NCI-H2029 (cell line): ENCODE measurements at regions not wholly inside any gene's neighbourhood (a gene's known extent, or its start where the extent isn't known, plus 50 kb on each side); places are given as distances from the start of the nearest gene placed in this dataset.

Experiments
- DNase-seq: peaks from one replicate; lab custom pipeline; 2025; lab: John Stamatoyannopoulos, UW

DNA sequence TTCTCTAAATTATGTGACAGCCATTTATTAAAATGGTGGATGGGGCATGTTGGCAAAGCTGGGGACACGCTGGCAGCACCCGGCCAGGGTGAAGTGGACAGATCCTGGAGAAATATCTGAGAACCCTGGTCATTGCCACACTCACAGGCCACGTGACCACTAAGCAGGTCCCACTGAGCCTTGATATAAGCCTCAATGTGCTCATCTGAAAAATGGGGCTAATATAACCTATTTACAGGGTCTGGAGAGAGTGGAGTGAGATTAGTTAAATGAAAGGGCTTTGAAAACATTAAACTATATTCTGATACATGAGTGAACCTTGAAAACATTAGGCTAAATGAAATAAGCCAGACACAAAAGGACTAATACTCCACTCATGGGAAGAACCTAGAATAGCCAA, 108.9 kb downstream of the RBFOX3 start:
- no peak for DNase-seq

DNA sequence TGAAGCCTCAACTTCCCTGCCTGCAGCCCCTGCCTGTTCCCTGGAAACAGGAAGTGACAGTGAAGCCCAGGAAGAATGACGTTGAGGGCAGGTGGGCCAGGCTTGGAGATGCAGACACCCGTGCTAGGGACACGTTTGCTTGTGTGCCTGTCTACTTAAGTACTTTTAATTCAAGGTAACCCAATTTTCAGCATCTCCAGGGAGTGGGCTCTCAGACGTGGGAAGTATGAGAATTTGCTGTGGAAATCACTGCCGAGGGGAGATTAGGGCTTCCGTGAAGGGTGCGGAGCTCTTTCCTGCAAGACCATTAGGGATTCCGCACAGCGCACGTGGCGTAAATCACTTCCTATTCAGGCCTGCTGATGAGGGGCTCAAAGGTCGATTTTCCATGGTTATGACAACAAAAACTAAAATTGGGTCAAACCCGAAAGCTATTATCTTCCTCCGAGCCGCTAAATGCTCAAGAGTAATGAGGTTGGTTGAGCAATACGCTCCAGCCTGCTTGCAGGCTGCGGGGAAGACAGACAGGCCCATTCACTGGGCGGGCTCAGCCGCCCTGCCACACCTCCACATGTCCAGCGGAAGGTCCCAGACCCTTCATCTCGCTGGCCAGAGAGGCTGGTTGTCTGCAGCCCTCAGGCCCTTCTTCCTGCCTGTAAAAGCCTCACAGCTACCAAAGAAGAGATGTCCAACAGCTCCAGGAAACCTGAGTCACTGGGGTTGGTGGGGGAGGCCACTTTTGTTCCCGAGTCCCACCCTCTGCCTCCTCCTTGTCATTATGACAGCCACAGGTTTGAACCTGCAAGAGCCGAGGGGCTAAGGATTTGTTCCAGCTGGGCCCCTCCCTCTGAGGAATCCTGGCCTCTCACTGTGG, 109.9 kb downstream of the RBFOX3 start:
- no peak for DNase-seq

DNA sequence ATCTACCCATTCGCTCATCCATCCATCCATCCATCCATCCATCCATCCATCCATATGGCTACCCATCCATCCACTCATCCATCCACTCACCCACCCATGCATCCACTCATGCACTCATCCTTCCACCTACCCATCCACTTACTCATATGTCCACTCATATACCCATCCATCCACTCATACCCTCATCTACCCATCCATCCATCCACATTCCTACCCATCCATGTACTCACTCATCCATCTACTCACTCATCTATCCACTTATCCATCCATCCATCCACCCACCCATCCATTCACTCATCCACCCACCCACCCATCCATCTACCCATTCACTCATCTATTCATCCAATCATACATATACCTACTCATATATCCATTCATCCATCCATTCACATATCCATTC, 112.0 kb downstream of the RBFOX3 start:
- no peak for DNase-seq

DNA sequence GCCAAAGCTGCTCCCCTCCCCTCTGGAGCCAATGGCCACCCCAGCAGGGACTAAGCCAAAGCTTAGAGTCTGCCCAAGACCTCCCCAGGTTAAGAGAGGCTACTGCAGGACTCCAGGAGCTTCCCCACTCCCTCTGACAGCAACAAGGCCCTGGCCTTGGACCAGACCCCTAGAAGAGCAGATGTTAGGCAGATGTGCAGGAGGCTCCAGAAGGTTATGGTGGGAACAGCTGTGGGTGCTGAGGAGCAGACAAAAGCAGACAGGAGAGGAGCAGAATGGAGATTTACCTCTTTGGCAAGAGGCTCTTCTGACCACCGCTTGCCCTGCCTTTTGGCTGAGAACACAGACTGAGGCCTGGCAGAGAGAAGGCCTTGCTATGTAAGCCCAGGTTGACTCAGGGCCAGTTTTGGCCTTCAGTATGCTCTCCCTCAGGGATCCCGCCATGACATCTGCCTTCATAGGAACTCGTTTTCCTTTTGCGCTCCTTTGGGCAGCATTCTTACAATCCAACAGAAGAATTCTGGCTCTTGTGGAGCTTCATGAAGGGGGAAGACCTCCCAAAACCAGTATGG, 113.0 kb downstream of the RBFOX3 start:
- DNase-seq = no peak

DNA sequence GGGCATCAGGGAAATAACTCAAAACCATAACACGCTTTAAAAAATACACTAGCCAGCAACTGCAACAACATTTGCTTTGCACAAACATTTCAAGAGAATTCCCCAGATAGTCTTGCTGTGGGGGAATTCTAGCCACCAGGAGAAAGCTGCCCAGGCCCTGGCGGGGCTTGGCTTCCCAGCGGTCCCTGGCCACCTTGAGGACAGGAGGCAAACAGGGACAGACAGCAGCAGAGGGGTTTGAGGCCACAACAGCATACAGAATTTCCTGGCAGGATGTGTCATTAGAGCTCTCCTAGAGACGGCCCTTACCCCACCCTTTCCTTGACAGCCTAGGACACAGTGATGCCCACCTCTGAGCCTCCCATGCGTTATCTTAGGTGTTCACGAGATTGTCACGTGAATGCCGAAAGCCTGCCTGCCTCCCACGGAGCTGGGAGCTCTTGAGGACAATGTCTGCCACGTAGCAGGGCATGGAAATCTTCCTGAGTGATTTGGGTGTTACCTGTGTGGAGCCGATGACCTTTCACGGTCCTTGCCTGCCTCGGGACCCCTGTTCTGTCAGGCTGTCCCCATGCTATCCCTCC, 114.3 kb downstream of the RBFOX3 start:
- no peak for DNase-seq

DNA sequence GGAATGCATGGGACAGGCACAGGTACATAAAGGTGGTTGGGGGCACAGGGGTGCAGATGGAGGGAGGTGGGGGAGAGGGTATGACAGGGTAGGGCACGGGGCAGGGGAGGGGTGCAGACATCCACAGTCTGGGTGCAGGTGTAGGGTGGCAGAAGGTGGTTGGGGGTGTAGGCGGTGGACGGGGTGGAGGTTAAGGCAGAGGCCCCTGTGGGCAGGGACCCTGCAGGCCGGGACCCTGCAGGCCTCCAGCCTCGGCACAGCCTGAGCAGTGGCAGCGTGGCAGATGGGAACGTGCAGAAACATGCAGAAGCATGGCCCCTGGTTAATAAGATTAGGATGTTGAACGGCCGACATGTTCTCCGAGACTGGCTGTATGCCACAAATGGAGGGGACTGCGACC, 115.2 kb downstream of the RBFOX3 start:
- DNase-seq = no peak

DNA sequence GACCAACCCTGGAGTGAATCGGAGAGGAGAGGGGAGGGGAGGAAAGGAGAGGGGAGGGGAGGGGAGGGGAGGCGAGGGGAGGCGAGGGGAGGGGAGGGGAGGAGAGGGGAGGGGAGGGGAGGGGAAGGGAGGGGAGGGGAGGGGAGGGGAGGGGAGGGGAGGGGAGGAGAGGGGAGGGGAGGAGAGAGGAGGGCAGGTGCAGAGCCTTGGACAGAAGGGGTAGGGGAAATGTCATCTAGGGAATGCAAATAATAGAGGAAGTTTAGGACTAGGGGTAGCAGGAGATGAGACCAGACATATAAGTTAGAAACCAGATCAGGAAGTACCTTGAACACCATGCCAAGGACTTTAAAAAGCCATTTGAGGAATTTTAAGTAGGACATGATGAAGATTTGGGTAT, 119.8 kb downstream of the RBFOX3 start:
- no peak for DNase-seq

DNA sequence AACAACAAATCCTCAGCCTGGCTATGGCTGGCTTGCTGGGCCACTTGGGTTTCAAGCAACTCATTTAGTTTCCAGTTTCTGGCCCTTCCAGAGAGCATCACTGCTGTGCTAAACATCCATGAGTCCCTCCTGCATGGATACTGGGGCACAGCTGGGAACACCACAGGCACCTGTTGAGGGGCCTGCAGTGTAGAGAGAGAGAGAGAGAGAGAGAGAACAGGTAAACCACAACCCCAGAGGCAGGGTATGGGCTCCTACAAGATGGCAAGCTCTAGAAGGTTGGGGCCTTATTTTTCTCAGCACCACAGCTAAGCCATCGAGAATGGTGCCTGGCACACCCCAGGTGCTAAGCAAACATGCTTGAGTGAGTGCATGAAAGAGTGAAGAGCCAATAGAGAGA, 120.3 kb downstream of the RBFOX3 start:
- no peak for DNase-seq

DNA sequence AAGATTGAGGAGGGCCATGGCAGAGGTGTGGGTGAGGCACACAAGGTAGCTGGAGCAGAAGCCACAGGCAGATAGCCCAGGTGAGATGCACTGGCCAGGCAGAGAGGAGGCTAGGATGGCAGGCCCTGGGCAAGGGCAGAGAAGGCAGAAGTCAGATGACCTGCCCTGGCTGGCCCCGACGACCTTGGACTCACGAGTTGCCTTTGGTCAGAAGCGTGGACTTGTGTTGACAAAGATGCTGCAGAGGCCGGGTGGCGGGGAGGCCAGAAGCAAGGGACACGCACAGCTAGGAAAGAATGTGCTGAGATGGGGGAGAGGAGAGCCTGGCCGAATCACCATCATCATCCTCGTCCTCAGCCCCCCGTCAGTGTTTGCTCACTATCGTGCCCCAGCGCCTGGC, 123.7 kb downstream of the RBFOX3 start:
- DNase-seq = no peak

DNA sequence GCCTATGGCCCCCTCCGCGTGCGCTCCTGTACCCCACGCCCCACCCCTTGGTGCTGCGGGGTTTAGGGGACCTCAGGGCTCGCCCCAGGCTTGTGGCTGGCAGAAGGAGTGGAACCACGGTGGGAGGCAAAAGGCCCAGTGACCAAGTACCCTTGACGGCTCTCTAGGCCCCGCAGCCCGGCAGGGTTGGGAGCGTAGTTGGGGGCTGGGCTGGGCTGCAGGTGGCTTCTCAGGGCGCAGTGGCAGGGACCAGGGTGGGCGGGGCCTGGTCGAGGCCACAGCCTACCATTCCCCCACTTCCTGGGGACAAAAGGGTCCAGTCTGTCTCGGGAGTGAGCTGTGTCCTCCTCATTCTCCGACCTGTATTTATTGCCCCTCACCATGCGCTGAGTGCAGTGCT, 124.9 kb downstream of the RBFOX3 start:
- DNase-seq = no peak

DNA sequence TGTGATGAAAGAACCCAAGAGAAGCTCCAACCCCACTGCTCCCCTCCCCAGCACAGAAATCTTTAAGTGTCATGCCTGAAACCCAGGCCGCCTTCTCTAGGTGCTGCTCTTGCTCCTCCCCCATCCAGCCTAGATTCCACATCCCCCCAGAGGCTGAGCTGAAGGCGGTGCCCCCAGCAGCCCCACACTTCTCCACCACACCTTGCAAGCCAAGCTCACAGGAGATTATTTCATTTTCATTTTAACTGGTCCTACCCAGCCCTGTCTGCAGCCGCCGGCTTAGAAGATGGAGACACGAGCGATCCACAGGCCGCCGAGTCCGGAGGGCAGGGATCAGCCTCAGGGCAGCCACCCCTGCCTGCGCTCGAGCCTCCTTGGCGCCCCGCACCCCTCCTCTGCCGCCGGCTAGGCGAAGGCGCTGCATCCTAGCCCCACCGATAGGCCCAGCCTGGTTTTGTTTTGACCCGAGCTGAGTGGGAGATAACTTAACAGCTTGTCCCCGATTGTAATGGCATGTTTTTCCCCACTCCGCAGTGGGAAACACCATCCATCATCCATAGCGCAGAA, 125.3 kb downstream of the RBFOX3 start:
- no peak for DNase-seq

DNA sequence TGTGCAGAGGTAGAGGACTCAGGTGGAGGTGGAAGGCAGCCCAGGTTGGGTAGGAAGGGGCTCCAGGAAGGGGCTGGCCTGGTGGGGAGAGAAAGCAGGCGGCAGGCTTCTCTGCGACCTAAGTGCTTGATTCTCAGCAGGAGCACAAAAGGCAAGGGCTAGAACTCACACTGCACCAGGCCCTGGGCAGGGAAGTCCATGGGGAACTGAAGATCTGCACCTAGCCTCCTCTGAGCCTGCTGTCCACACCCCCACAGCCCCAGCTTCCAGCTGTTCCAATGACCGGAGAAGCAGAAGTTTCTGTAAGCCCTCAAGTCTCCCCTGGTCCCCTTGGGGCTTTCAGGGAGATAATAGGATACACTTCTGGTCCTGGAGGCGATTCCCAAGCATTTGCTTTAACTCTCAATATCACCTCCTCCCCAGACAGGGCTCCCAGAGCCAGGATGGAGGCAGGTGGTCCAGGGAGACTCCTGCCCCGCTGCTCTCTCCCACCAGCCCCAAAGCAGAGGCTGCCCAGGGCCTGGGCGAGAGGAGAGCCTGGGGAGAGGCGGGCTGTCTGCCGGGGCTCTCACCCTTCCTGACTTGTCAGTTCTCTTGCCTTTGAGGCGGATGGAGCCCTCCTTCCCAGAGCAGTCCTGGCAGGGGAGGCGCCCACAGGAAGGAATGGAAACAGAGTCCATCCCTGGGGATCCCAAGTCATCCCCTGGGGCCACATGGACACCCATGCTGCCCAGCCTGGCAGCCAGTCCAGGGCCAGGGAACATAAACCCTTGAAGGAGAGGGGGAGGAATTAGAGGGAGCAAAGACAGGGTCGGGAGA, 126.0 kb downstream of the RBFOX3 start:
- DNase-seq = no peak

DNA sequence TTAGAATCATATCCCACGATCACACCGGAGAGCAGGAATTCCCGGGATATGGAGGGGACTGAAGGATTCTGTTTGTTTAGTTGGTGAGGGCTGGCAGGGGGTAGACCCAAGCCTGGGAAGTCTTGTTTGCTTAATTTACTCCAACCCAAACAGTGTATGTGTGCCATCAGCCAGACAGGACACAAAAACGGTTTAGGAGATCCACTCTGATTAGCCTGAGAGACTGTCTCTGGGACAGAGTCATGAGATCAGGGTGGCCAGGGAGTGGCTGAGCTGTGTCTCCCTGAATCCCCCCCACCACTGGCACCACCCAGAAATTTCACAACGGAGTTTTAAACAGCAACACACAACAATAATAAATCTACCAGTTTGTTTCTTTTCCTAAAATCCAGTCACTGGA, 127.0 kb downstream of the RBFOX3 start:
- no peak for DNase-seq

DNA sequence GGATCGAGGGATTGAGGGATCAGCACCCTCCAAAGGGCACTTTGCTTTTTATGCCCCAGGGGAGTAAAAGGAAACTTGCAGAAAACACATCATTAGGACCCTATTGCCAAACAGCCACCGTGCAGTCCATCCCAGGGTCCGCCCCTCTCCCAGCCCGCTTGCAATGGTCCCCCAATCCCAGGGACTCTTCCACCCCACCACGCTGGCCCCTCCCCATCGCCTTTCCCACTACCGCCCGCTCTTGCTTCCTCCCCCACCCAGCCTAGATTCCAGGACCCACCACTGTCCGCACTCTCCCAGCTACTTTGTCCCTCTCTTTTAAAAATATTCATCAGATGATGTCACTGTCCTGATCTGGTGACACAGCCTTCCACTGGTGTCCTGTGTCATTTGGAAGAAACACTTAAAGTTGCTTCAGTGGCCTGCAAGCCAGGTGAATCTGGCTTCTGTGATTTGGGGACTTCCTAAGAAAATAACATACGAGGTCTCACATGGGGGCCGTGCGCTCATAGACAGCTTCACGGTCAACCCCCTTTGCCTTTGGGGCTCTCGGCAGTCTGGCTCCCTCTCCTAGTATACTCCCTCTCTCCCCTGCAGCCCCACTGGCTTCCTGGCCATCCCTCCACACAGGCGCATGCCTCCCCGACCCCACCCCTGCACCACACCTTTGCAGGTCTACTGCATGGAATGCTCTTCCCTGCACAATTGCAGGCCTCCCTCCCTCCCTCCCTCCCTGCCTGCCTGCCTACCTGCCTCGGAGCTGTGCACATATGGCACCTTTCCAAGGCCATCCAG, 127.9 kb downstream of the RBFOX3 start:
- DNase-seq = no peak

DNA sequence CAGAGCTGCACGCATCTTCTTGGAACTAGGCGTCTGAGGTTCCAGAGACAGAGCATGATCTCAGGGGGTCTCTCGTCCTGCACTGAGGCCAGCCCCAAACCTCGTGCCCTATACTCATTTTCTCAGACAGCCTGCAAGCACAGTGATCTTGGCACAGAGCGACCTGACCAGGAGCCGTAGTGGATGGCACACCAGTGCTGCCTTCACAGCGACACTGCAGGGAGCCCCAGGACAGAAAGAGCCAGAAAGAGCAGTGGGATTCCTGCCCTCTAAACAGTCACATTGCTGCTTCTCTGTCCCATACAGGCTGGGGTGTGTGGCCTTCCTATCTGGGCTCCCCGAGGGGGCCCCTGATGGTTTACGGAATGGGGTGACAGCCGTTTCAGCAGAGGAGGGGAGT, 131.0 kb downstream of the RBFOX3 start:
- DNase-seq = no peak

DNA sequence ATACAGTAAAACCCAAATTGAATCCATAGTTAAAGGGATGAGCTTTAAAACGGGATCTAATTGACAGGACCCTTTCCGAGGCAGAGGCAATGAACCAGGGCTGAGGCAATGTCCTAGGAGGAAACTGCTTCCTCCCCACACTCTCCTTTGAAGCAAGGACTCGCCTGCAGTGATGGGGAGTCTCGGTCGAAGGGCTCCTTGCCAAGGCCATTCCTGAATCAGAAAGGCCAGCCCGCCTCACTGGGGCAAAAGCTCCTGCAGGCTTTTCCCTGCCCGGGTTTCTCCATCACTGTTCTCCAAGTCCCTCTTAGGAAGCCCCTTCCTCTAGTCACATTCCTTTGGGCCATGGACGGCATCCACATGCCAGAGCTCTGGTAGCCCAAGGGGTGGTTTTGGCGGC, 132.0 kb downstream of the RBFOX3 start:
- no peak for DNase-seq

DNA sequence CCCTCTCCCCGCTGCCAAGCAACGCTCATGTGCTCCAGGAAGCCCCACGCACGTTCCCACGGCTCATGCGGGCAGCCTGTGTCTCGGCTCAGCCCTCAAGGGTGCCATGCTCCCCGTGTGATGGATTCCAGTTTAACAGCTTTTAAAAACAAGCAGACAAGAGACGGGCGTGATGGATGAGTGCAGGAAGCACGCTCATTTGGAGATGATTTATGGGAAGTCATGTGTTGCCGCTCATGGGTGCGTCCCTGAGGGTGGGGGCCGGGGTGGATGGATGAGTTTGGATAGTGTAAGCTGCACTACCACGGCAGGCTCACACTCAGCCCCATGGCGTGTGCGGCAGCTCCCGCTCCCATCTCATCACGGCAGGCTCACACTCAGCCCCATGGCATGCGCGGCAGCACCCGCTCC, 132.8 kb downstream of the RBFOX3 start:
- no peak for DNase-seq

DNA sequence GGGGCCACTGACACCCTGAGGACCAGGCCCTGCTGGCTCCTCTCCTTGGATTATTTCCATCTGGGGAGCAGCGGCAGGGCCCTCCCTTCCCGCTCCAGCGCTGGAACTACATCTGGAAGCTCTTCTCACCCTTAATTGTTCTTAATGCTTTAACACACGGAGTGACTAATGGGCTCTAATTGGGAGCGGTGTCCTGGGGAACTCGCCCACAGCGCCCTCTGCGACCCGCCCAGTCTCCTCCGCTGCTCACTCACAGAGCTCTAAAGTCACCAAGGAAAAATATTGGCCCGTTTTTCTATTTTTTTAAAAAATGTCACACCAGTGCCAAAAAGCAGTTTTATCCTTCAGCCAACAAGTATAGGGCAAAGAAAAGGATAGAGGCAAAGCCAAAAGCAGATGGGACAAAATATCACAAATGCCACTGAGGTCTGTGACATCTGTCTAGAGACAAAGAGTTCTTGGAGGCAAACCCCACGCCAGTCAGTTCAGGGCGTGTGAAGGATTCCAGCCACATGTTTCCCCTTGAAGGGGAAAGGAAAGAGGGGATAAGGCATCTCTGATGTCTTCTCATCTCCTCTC, 134.7 kb downstream of the RBFOX3 start:
- no peak for DNase-seq

DNA sequence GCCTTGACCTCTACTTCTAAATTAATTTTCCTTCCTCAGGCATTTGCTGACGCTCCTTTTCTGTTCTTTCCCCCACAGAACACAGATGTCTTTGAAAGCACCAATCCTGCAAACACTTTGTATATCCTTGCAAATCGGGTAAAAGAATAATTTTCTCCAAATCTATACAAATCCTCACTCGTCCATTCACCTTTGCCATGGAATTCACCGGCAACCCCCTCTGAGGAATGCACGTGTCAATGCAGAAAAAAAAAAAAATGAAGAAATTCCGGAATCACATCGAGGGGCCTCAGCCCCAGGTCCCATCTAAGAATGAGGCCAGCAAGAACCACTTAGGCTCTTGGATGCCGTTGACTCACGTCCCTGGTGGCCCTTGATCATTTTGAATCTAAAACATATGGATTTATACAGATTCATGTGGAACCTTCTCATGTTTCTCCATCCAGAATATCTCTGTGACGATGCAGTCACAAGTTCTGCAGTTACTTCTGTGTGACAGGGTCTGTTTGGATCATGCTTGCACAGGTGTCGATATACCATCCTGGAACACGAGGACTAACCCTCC, 136.9 kb downstream of the RBFOX3 start:
- DNase-seq = no peak

DNA sequence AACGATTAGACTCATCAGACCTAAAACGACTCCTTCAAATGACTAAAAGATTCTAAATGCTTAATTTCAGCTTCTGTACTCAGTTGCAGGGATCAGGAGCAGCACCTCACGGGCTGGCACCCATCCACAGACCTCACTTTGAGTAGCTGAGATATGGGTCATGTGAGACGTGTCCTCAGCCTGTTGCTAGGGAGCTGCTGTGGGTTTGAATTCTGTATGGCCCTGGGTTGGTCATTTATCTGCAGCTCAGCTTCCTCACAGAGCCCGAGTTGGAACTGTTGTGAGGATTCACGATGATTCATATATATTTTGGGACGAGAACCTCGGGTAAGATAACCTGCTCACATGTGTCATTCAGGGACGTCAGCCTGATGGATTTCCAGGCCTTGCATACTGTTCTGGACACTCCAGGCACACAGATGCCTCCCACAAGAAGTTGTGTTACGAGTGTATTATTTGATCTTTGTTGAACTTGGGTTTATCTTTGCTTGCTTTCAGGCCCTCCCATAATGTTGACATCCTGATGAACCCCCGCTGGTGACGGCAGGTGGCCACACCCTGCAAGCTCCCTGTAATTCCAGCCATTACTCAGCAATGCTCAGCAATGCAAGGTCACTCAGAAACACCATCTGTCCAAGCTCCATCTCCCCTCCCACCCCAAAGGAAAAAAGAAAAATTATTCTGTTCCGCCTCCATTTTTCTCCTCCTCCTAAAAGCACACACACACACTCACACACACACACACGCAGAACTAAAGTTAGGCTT, 137.6 kb downstream of the RBFOX3 start:
- no peak for DNase-seq
